ENCODE measurements at regions not wholly inside any gene's neighbourhood (a gene's known extent, or its start where the extent isn't known, plus 50 kb on each side); places are given as distances from the start of the nearest gene placed in this dataset.

DNA sequence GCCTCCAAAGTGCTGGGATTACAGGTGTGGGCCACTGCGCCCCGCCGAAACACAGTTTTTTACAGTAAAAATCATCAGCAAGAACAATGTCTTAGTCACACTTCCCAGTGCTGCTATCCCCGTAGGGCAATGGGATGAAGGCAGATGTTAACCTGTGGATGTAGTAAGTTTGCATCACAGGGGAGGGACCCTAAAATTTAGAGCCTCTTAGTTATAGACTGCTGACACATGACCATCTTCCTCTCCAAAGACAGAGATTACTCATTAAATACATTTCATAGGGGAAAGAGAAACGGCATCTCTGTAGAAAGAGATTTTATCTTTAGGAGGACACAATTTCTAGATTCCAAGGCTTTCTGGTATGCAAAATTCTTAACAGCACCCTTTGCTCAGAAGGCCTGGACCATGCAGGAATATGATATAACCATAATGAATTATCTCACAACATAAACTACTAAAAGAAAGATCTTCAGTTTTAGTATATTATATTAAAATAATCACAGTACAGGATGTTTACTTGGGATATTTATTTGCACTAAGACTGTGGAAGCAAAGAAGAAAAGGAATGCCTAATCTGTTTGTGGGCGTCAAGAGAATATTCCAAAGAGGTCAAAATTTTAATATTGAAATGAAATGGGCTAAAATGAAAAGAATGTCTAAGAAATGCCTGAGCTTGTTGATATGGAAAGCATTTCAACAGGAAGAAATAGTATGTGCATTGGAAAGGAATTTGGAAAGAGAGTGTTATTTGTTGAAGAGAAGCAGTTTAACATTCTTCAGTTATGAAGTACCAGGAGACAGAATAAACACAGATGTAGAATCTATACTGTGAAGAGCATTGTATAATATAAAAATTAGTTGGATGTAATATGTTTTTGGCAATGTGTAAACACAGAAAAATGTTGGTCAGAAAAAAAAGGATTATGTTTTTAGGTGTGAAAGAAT, 1228.3 kb upstream of the CHAC2 start:
- Histone ChIP-seq H3K4me1 (no peaks in the 10 kb centered on the region), H3K4me3 (ENCODE audit: low read depth, low read length) (no peak overlapping the region), H3K27ac (no peak overlapping the region), H2AFZ (no peak overlapping the region), H3K9ac (no peak overlapping the region), H3K79me2 (no peaks in the 10 kb centered on the region), H3K4me2 (ENCODE audit: low read length) (no peak overlapping the region), H3K36me3 (ENCODE audit: control insufficient read depth, insufficient read depth, low read length) (no peaks in the 10 kb centered on the region), H3K9me3 (ENCODE audit: control insufficient read depth, low read length) (no peaks in the 10 kb centered on the region), H3K27me3 (ENCODE audit: control insufficient read depth, insufficient read depth, low read length) (no peaks in the 10 kb centered on the region)
- TF ChIP-seq, protein P1, sequence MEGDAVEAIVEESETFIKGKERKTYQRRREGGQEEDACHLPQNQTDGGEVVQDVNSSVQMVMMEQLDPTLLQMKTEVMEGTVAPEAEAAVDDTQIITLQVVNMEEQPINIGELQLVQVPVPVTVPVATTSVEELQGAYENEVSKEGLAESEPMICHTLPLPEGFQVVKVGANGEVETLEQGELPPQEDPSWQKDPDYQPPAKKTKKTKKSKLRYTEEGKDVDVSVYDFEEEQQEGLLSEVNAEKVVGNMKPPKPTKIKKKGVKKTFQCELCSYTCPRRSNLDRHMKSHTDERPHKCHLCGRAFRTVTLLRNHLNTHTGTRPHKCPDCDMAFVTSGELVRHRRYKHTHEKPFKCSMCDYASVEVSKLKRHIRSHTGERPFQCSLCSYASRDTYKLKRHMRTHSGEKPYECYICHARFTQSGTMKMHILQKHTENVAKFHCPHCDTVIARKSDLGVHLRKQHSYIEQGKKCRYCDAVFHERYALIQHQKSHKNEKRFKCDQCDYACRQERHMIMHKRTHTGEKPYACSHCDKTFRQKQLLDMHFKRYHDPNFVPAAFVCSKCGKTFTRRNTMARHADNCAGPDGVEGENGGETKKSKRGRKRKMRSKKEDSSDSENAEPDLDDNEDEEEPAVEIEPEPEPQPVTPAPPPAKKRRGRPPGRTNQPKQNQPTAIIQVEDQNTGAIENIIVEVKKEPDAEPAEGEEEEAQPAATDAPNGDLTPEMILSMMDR (IDR thresholded peaks at IDR 0.05): no peak

DNA sequence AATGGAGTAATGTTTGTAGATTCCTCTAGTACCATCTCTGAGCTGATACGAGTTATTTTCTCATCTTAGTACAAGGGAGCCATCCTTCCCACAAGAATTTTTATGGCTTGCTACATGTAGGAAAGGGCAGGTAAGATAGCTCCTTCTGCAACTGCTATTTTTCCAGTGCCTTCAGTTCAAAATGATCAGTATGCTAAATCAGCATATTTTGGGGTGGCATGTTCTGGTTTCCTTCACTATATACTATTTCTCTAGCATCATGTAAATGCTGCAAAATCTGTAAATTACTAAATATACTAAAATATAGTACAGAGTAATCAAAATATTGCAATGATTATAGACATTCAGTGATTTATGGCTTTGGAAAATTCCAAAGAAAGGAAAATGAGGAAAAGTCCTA, 1230.0 kb upstream of the CHAC2 start:
- Histone ChIP-seq H3K27ac (no peak overlapping the region), H3K4me2 (ENCODE audit: low read length) (no peak overlapping the region), H2AFZ (no peak overlapping the region), H3K27me3 (ENCODE audit: control insufficient read depth, insufficient read depth, low read length) (no peaks in the 10 kb centered on the region), H3K79me2 (no peaks in the 10 kb centered on the region), H3K4me3 (ENCODE audit: low read depth, low read length) (no peak overlapping the region), H3K9me3 (ENCODE audit: control insufficient read depth, low read length) (no peaks in the 10 kb centered on the region), H3K36me3 (ENCODE audit: control insufficient read depth, insufficient read depth, low read length) (no peaks in the 10 kb centered on the region), H3K4me1 (no peaks in the 10 kb centered on the region), H3K9ac (no peak overlapping the region)
- TF ChIP-seq, protein P1 (IDR thresholded peaks at IDR 0.05): no peak

DNA sequence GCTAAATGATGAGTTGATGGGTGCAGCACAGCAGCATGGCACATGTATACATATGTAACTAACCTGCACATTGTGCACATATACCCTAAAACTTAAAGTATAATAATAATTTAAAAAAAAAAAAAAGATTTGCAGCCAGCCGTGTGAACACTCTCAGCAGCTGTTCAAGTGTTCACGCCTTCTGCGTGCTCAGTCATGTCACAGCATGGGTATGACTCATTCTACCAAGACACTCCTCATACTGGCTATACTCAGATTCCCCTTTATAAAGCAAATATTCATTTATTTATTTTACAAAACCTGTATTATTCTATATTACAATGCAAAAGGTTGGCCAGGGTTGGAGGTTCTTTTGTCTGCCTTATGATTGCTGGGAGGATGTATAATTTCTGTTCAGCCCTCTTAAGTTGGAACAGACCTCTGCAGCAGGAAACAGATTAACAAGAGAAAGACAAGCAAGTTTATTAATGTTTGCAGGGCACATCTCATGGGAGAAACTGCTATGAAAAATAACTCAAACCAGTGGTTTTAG, 1230.6 kb upstream of the CHAC2 start:
- no peaks in the 10 kb centered on the region for H3K9me3 ChIP-seq (ENCODE audit: control insufficient read depth, low read length)
- no peaks in the 10 kb centered on the region for H3K27me3 ChIP-seq (ENCODE audit: control insufficient read depth, insufficient read depth, low read length)
- TF ChIP-seq, protein P1 (IDR thresholded peaks at IDR 0.05): no peak
- H3K4me3 ChIP-seq (ENCODE audit: low read depth, low read length): no peak overlapping the region
- H3K4me2 ChIP-seq (ENCODE audit: low read length): no peak overlapping the region
- no peak overlapping the region for H2AFZ ChIP-seq
- no peaks in the 10 kb centered on the region for H3K4me1 ChIP-seq
- H3K79me2 ChIP-seq: no peaks in the 10 kb centered on the region
- H3K9ac ChIP-seq: no peak overlapping the region
- no peak overlapping the region for H3K27ac ChIP-seq
- H3K36me3 ChIP-seq (ENCODE audit: control insufficient read depth, insufficient read depth, low read length): no peaks in the 10 kb centered on the region

DNA sequence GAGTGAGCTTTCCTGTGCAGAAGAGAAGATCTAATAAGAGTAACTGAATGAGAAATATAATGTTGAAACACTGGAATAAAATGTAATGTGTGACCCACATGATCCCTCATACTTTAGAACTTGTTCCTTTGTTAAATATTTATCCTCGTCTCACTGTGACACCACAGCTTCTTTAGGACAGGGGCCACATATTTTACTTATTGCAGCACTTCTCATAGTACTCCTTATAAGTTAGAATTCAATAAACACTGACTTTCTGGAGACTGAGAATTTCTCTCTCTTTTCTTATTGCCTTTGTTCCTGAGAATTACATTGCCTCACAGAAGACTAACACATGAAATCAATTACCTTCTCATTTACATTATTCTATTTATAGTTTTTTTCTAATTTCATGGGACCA, 1234.6 kb upstream of the CHAC2 start:
- no peak overlapping the region for H3K9ac ChIP-seq
- TF ChIP-seq, protein P1 (IDR thresholded peaks at IDR 0.05): no peak
- no peaks in the 10 kb centered on the region for H3K79me2 ChIP-seq
- H3K4me1 ChIP-seq: no peaks in the 10 kb centered on the region
- H3K27ac ChIP-seq: no peak overlapping the region
- H3K36me3 ChIP-seq (ENCODE audit: control insufficient read depth, insufficient read depth, low read length): no peaks in the 10 kb centered on the region
- no peak overlapping the region for H3K4me2 ChIP-seq (ENCODE audit: low read length)
- H3K4me3 ChIP-seq (ENCODE audit: low read depth, low read length): no peak overlapping the region
- no peaks in the 10 kb centered on the region for H3K27me3 ChIP-seq (ENCODE audit: control insufficient read depth, insufficient read depth, low read length)
- H3K9me3 ChIP-seq (ENCODE audit: control insufficient read depth, low read length): no peaks in the 10 kb centered on the region
- H2AFZ ChIP-seq: no peak overlapping the region

All from parathyroid adenoma (tissue), 2 donors.